ENCODE measurements at regions not wholly inside any gene's neighbourhood (a gene's known extent, or its start where the extent isn't known, plus 50 kb on each side); places are given as distances from the start of the nearest gene placed in this dataset.

DNA sequence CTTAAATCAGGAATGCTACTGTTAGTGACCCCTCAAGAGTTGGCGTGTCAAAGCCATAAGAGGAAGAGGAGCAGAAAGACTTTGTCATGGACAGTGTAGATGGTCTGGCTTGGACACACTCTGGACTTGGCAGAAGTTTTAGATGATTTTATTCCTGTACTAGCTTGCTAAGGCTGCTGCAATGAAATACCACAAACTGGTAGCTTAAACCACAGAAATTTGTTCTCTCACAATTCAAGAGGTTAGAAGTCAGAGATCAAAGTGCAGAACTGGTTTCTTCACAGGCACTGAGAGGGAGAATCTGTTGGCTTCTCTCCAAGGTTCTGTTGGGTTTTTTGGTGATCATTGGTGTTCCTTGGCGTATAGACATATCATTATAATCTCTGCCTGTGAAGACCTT lies 869.8 kb upstream of the B3GALT2 start:
- TF ChIP-seq, protein P1, sequence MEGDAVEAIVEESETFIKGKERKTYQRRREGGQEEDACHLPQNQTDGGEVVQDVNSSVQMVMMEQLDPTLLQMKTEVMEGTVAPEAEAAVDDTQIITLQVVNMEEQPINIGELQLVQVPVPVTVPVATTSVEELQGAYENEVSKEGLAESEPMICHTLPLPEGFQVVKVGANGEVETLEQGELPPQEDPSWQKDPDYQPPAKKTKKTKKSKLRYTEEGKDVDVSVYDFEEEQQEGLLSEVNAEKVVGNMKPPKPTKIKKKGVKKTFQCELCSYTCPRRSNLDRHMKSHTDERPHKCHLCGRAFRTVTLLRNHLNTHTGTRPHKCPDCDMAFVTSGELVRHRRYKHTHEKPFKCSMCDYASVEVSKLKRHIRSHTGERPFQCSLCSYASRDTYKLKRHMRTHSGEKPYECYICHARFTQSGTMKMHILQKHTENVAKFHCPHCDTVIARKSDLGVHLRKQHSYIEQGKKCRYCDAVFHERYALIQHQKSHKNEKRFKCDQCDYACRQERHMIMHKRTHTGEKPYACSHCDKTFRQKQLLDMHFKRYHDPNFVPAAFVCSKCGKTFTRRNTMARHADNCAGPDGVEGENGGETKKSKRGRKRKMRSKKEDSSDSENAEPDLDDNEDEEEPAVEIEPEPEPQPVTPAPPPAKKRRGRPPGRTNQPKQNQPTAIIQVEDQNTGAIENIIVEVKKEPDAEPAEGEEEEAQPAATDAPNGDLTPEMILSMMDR (IDR thresholded peaks at IDR 0.05; ENCODE audit: insufficient read depth, low read depth, low read length, missing control alignments): no peak
- DNase-seq (ENCODE audit: low read depth): peak; percentile 13
- no peak overlapping the region for H3K4me3 ChIP-seq (ENCODE audit: low read depth, low read length)

DNA sequence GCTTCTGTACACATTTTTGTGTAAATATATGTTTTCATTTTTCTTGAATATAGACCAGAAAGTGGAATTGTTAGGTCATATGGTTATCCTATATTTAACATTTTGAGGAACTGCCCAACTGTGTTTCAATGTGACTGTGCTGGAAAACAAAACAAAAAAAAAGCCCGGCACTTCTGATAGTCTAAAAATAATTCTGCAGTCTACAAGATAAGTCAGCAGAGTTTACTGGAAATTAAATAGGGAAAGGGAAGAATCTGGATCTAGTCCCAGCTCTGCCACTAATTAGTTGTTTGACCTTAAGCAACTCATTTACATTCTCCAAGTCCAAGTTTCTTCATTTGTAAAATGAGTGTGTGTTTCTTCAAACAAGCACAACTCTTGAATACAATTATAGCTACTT lies 869.1 kb upstream of the B3GALT2 start:
- no peak for DNase-seq (ENCODE audit: low read depth)
- TF ChIP-seq, protein P1 (IDR thresholded peaks at IDR 0.05; ENCODE audit: insufficient read depth, low read depth, low read length, missing control alignments): no peak
- no peak overlapping the region for H3K4me3 ChIP-seq (ENCODE audit: low read depth, low read length)

DNA sequence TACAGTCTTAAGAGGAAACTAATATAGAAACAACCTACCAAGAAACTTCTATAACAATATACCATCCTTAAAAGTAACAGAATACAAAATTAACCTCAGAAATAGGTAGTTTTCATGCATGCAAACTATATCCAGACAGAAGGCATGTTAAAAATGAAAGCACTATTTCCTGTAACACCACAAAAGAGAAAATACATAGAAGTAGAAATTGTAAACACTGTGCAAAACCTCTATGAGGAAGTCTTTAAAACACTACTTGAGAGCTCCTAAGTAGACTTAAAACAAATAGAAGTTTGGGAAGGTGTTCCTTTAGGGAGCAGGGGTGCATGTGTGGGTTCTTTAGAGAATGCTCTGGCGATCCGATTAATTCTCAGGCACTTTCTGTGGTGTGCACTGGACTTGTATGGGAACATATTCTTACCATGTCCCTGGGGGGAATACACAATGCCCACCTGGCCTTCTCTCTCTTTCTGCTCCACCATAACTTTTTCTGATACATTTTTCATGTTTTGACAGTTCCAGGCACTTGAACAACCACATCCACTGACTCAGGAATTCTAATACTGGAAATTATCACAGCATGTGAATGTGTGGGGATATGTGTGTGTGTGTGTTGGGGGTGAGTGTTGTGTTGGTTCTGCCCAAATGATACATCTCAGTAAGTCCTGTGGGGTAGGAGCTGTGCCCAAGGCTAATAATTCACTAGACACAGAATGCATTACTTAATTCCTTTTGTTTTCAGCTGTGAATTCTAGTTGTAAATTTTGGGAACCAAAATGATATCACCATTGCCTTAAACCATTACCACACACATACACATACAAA lies 866.3 kb upstream of the B3GALT2 start:
- DNase-seq (ENCODE audit: low read depth): peak; percentile 7
- TF ChIP-seq, protein P1 (IDR thresholded peaks at IDR 0.05; ENCODE audit: insufficient read depth, low read depth, low read length, missing control alignments): no peak
- no peak overlapping the region for H3K4me3 ChIP-seq (ENCODE audit: low read depth, low read length)

DNA sequence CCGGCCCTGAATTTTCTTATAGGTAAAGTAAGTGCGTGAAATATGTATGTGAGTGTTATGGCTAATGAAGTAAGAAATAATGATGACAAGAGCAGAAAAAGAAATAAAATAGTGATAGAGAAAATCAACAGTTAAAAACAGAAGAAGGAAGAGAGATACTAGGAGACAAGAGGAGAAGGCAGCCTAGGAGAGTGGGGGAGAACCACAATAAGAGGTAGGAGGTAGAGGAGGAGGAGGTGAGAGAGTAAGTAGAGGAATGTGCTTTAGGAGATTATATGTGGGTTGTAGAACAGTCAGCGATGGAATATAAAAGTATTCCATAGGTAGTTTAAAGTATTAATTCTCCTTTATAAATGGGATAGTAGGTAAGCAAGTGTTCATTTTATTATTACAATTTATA lies 861.5 kb upstream of the B3GALT2 start:
- H3K4me3 ChIP-seq (ENCODE audit: low read depth, low read length): no peak overlapping the region
- TF ChIP-seq, protein P1 (IDR thresholded peaks at IDR 0.05; ENCODE audit: insufficient read depth, low read depth, low read length, missing control alignments): no peak
- no peak for DNase-seq (ENCODE audit: low read depth)

DNA sequence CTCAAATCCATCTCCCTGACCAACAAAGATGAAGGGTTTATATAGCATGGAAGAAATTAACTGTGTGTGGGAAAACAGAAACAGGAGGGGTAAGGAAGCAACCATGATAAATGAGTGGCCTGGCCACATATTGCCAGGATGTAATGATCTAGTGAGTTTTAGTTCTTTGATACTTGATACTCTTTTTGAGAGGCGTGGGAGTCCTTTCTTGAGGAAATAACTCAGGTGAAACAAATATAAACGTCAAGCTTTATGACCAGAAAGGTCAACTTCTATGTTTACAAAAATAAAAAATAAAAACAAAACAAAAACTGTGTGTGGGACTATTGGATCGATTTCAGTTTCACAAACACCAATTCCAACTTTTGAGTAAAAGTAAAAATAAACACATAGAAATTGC lies 860.8 kb upstream of the B3GALT2 start:
- no peak for DNase-seq (ENCODE audit: low read depth)
- no peak overlapping the region for H3K4me3 ChIP-seq (ENCODE audit: low read depth, low read length)
- TF ChIP-seq, protein P1 (IDR thresholded peaks at IDR 0.05; ENCODE audit: insufficient read depth, low read depth, low read length, missing control alignments): no peak

DNA sequence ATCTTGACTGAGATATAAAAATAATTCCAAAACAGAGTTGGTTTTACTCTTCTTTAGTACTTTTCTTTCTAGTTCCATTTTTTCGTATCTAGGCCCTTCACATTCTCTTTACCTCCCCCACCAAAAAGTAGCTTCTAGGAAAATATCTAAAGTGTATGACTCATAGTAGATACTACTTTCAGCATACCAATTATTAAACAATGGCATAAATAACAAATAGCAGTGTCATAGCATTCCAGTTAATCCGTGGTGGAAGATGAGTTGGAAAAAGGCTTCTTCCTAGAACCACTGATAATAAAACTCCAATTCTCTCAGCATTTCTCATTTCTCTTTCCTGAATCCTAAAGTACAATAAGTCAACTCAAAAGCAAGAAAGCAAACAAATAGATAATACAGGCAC lies 859.0 kb upstream of the B3GALT2 start:
- no peak for DNase-seq (ENCODE audit: low read depth)
- TF ChIP-seq, protein P1 (IDR thresholded peaks at IDR 0.05; ENCODE audit: insufficient read depth, low read depth, low read length, missing control alignments): no peak
- no peak overlapping the region for H3K4me3 ChIP-seq (ENCODE audit: low read depth, low read length)

DNA sequence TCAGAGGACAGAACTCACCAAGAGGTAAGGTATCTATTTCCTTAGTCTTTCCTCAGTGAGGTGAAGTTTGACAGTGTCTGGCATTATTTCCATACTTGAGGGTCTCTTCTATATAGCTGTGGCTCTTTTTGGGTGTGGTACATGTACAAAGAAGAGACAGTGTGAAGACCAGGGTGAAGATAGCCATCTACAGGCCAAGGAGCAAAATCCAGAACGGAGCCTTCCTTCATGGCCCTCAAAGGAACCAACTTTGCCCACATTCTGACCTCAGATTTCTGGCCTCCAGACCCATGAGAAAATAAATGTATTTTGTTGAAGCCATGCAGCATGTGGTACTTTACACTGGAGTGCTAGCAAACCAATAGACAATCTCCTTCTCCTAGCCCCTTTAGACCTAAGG lies 858.5 kb upstream of the B3GALT2 start:
- no peak for DNase-seq (ENCODE audit: low read depth)
- TF ChIP-seq, protein P1 (IDR thresholded peaks at IDR 0.05; ENCODE audit: insufficient read depth, low read depth, low read length, missing control alignments): no peak
- no peak overlapping the region for H3K4me3 ChIP-seq (ENCODE audit: low read depth, low read length)
